Tibial nerve (tissue), 3 donors: ENCODE measurements at regions not wholly inside any gene's neighbourhood (a gene's known extent, or its start where the extent isn't known, plus 50 kb on each side); places are given as distances from the start of the nearest gene placed in this dataset.

ENCODE experiments used
- POLR2A ChIP-seq, 2 donors: fragments of 450-650 bp; IDR thresholded peaks; one replicate each; pipeline ENCODE4 v1.6.1; 2017; ENCODE audit warnings: antibody characterized with exemption in 2 of 2, mild to moderate bottlenecking in 2 of 2, moderate library complexity in 2 of 2
- TF ChIP-seq, protein P1 (sequence below), 5 experiments: fragments of 200-600 bp in 3 of 5; fragments of 450-650 bp in 2 of 5; sonication (generic) in 3 of 5; IDR thresholded peaks; one replicate each; pipeline ENCODE4 v1.5.1; 2016 to 2019; ENCODE audit warnings: antibody characterized with exemption in 5 of 5, mild to moderate bottlenecking in 3 of 5, moderate library complexity in 2 of 5

- TF ChIP-seq, protein P1, sequence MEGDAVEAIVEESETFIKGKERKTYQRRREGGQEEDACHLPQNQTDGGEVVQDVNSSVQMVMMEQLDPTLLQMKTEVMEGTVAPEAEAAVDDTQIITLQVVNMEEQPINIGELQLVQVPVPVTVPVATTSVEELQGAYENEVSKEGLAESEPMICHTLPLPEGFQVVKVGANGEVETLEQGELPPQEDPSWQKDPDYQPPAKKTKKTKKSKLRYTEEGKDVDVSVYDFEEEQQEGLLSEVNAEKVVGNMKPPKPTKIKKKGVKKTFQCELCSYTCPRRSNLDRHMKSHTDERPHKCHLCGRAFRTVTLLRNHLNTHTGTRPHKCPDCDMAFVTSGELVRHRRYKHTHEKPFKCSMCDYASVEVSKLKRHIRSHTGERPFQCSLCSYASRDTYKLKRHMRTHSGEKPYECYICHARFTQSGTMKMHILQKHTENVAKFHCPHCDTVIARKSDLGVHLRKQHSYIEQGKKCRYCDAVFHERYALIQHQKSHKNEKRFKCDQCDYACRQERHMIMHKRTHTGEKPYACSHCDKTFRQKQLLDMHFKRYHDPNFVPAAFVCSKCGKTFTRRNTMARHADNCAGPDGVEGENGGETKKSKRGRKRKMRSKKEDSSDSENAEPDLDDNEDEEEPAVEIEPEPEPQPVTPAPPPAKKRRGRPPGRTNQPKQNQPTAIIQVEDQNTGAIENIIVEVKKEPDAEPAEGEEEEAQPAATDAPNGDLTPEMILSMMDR (IDR thresholded peaks at IDR 0.05): no peak
- no peak for TF ChIP-seq POLR2A (IDR thresholded peaks at IDR 0.05)
Observed at GRCh38 chr2:7438855-7439254, 521.6 kb downstream of the RNF144A start.
